ENCODE measurements at regions not wholly inside any gene's neighbourhood (a gene's known extent, or its start where the extent isn't known, plus 50 kb on each side); places are given as distances from the start of the nearest gene placed in this dataset.

GRCh38 chr19:13557756-13558398 is 51.6 kb upstream of the CACNA1A start:
- DNase-seq (ENCODE audit: low spot score), result peak; percentile 58
- ChIA-PET CTCF (no interaction called here), POLR2A (no interaction called here)
- no peak for TF ChIP-seq ZNF281 (CRISPR knock-in tag; IDR thresholded peaks at IDR 0.05)
- TF ChIP-seq SMAD4 (CRISPR knock-in tag; IDR thresholded peaks at IDR 0.05), result no peak
- no peak for TF ChIP-seq KAT7 (CRISPR knock-in tag; IDR thresholded peaks at IDR 0.05; ENCODE audit: borderline replicate concordance)
- TF ChIP-seq MLX (CRISPR knock-in tag; IDR thresholded peaks at IDR 0.05), result no peak
- TF ChIP-seq USF1 (CRISPR knock-in tag; IDR thresholded peaks at IDR 0.05), result peak; percentile 94
- no peak for TF ChIP-seq ZNF416 (CRISPR knock-in tag; IDR thresholded peaks at IDR 0.05)
- no peak for TF ChIP-seq HMGXB4 (CRISPR knock-in tag; IDR thresholded peaks at IDR 0.05)
- no peak for TF ChIP-seq NFE2L1 (CRISPR knock-in tag; IDR thresholded peaks at IDR 0.05)
- TF ChIP-seq GABPB1 (CRISPR knock-in tag; IDR thresholded peaks at IDR 0.05), result no peak
- TF ChIP-seq PREB (CRISPR knock-in tag; IDR thresholded peaks at IDR 0.05; ENCODE audit: borderline replicate concordance), result no peak
- TF ChIP-seq ZNF396 (CRISPR knock-in tag; IDR thresholded peaks at IDR 0.05; ENCODE audit: borderline replicate concordance), result no peak
- TF ChIP-seq TP53 (CRISPR knock-in tag; IDR thresholded peaks at IDR 0.05), result no peak
- TF ChIP-seq CREM (CRISPR knock-in tag; IDR thresholded peaks at IDR 0.05), result no peak
- TF ChIP-seq TEAD1 (CRISPR knock-in tag; IDR thresholded peaks at IDR 0.05), result no peak
- TF ChIP-seq USF2 (CRISPR knock-in tag; IDR thresholded peaks at IDR 0.05), result peak; percentile 95
- no peak overlapping the region for H3K27ac Mint-ChIP-seq
- H3K9me3 Mint-ChIP-seq, result no peaks in the 10 kb centered on the region
- H3K36me3 Mint-ChIP-seq, result no peaks in the 10 kb centered on the region
- peak; percentile 83 for ATAC-seq
- H3K4me1 Mint-ChIP-seq, result no peaks in the 10 kb centered on the region
- H3K4me3 Mint-ChIP-seq, result no peak overlapping the region
- peaks cover 23% of the 10 kb centered on the region for H3K27me3 Mint-ChIP-seq (ENCODE audit: low read depth)

- no peaks in the 10 kb centered on the region for H3K9me3 Mint-ChIP-seq
- peaks cover 25% of the 10 kb centered on the region for H3K27me3 Mint-ChIP-seq (ENCODE audit: low read depth)
- ATAC-seq (no peak), DNase-seq (ENCODE audit: low spot score) (no peak)
- no peak overlapping the region for H3K4me3 Mint-ChIP-seq
- H3K36me3 Mint-ChIP-seq, result no peaks in the 10 kb centered on the region
- ChIA-PET CTCF (interaction anchor here (0.7 to 0.8 kb wide), 2 partner anchors 23 to 208 kb away, joined by 3 read pairs; no protein-coding TSS in a partner anchor), POLR2A (no interaction called here)
- H3K27ac Mint-ChIP-seq, result no peak overlapping the region
- no peaks in the 10 kb centered on the region for H3K4me1 Mint-ChIP-seq
- TF ChIP-seq ZNF121 (CRISPR knock-in tag; IDR thresholded peaks at IDR 0.05) (no peak), ZBTB43 (CRISPR knock-in tag; IDR thresholded peaks at IDR 0.05) (no peak), EMX1 (CRISPR knock-in tag; IDR thresholded peaks at IDR 0.05) (no peak), ATF6 (CRISPR knock-in tag; IDR thresholded peaks at IDR 0.05) (no peak), ATF3 (CRISPR knock-in tag; conservative IDR thresholded peaks at IDR 0.05) (no peak), NFE2L1 (CRISPR knock-in tag; IDR thresholded peaks at IDR 0.05) (no peak), STAT6 (CRISPR knock-in tag; conservative IDR thresholded peaks at IDR 0.05; ENCODE audit: low read depth) (no peak)
Measured at GRCh38 chr19:13556552-13556951, 50.3 kb upstream of the CACNA1A start.

All from WTC11 (cell line).